H9 (cell line): ENCODE measurements at regions not wholly inside any gene's neighbourhood (a gene's known extent, or its start where the extent isn't known, plus 50 kb on each side); places are given as distances from the start of the nearest gene placed in this dataset.

Experiments used
- DNase-seq: peaks from one replicate; pipeline ENCODE4 v3.0.0-alpha.2; 2017
- H2AFZ ChIP-seq: one replicate; pipeline ENCODE4 v1.6.1; 2013; ENCODE audit warnings: mild to moderate bottlenecking, low read length, control low read depth, moderate library complexity
- H2AK5ac ChIP-seq: 2 replicates; pipeline ENCODE4 v1.6.1; 2013; ENCODE audit warnings: low read length, control low read depth, mixed read lengths; ENCODE audit not compliant: insufficient read length
- H2BK120ac ChIP-seq: one replicate; pipeline ENCODE4 v1.6.1; 2013; ENCODE audit warnings: low read depth, mild to moderate bottlenecking, low read length, control low read depth, inconsistent platforms; ENCODE audit not compliant: poor library complexity, severe bottlenecking
- H2BK12ac ChIP-seq: 2 replicates; pipeline ENCODE4 v1.6.1; 2013; ENCODE audit warnings: low read length, control low read depth, mixed read lengths, low read depth; ENCODE audit not compliant: insufficient read length
- H2BK15ac ChIP-seq: 2 replicates; pipeline ENCODE4 v1.6.1; 2013; ENCODE audit warnings: low read depth, low read length, control low read depth
- H2BK20ac ChIP-seq: one replicate; pipeline ENCODE4 v1.6.1; 2013; ENCODE audit warnings: low read depth, mild to moderate bottlenecking, low read length, control low read depth, inconsistent platforms; ENCODE audit not compliant: poor library complexity, severe bottlenecking
- H2BK5ac ChIP-seq: 2 replicates; pipeline ENCODE4 v1.6.1; 2013; ENCODE audit warnings: low read length, control low read depth, mixed read lengths; ENCODE audit not compliant: insufficient read length
- H3K14ac ChIP-seq: 2 replicates; pipeline ENCODE4 v1.6.1; 2013; ENCODE audit warnings: low read length, control low read depth; ENCODE audit not compliant: insufficient read depth
- H3K18ac ChIP-seq: 2 replicates; pipeline ENCODE4 v1.6.1; 2013; ENCODE audit warnings: low read depth, mild to moderate bottlenecking, mixed read lengths, low read length, control low read depth; ENCODE audit not compliant: insufficient read length
- H3K23ac ChIP-seq: 2 replicates; pipeline ENCODE4 v1.6.1; 2013; ENCODE audit warnings: low read length, control low read depth, mixed read lengths, low read depth; ENCODE audit not compliant: insufficient read length
- H3K23me2 ChIP-seq: 2 replicates; pipeline ENCODE4 v1.6.1; 2013; ENCODE audit warnings: low read depth, mild to moderate bottlenecking, mixed read lengths, low read length, control low read depth; ENCODE audit not compliant: insufficient read length, poor library complexity, severe bottlenecking
- H3K27ac ChIP-seq: 2 replicates; pipeline ENCODE4 v1.5.1; 2013; ENCODE audit warnings: low read length, control low read depth, mixed read lengths, low read depth; ENCODE audit not compliant: insufficient read length
- H3K27me3 ChIP-seq: 2 replicates; pipeline ENCODE4 v1.6.1; 2013; ENCODE audit warnings: low read length, control low read depth, inconsistent platforms; ENCODE audit not compliant: insufficient read depth
- H3K4ac ChIP-seq: 2 replicates; pipeline ENCODE4 v1.6.1; 2013; ENCODE audit warnings: low read depth, mild to moderate bottlenecking, control low read depth, inconsistent platforms, low read length, moderate library complexity
- H3K4me1 ChIP-seq: 2 replicates; pipeline ENCODE4 v1.6.1; 2013; ENCODE audit warnings: low read length, control low read depth, inconsistent platforms; ENCODE audit not compliant: insufficient read depth
- H3K4me2 ChIP-seq: 2 replicates; pipeline ENCODE4 v1.6.1; 2013; ENCODE audit warnings: low read length, control low read depth, mixed read lengths; ENCODE audit not compliant: insufficient read length, insufficient read depth
- H3K56ac ChIP-seq: 2 replicates; pipeline ENCODE4 v1.6.1; 2013; ENCODE audit warnings: low read depth, mild to moderate bottlenecking, mixed read lengths, low read length, control low read depth; ENCODE audit not compliant: insufficient read length
- H3K79me1 ChIP-seq: 2 replicates; pipeline ENCODE4 v1.6.1; 2013; ENCODE audit warnings: low read depth, mild to moderate bottlenecking, moderate library complexity, low read length, control low read depth, inconsistent platforms; ENCODE audit not compliant: insufficient read depth, poor library complexity, severe bottlenecking
- H3K79me2 ChIP-seq: 2 replicates; pipeline ENCODE4 v1.6.1; 2013; ENCODE audit warnings: low read length, control low read depth, inconsistent platforms; ENCODE audit not compliant: insufficient read depth
- H3K9ac ChIP-seq: 2 replicates; pipeline ENCODE4 v1.6.1; 2013; ENCODE audit warnings: low read length, control low read depth, mixed read lengths; ENCODE audit not compliant: insufficient read length; ENCODE audit errors: extremely low read depth
- H3K9me3 ChIP-seq: one replicate; pipeline ENCODE4 v1.6.1; 2013; ENCODE audit warnings: low read depth, low read length, inconsistent platforms; ENCODE audit not compliant: control insufficient read depth
- H3T11ph ChIP-seq: one replicate; pipeline ENCODE4 v1.6.1; 2013; ENCODE audit warnings: mild to moderate bottlenecking, low read length, control low read depth, inconsistent platforms
- H4K20me1 ChIP-seq: one replicate; pipeline ENCODE4 v1.6.1; 2013; ENCODE audit not compliant: control insufficient read depth, insufficient read length, insufficient read depth
- H4K5ac ChIP-seq: 2 replicates; pipeline ENCODE4 v1.6.1; 2013; ENCODE audit warnings: low read depth, mild to moderate bottlenecking, mixed read lengths, low read length, control low read depth; ENCODE audit not compliant: insufficient read length
- H4K8ac ChIP-seq: replicated peaks from 2 replicates; pipeline ENCODE4 v1.6.1; 2013; ENCODE audit warnings: low read length, control low read depth, mixed read lengths, low read depth; ENCODE audit not compliant: insufficient read length
- H4K91ac ChIP-seq: 2 replicates; pipeline ENCODE4 v1.6.1; 2013; ENCODE audit warnings: low read depth, mild to moderate bottlenecking, moderate library complexity, mixed read lengths, low read length, control low read depth; ENCODE audit not compliant: insufficient read length
- H3K27ac Mint-ChIP-seq, 3 experiments: 2 replicates in 2 of 3; 3 replicates in 1 of 3; pipeline ENCODE4 v1.8.0; 2020 to 2021; ENCODE audit warnings: mixed read lengths in 3 of 3, mild to moderate bottlenecking in 1 of 3, moderate library complexity in 1 of 3
- H3K27me3 Mint-ChIP-seq: 2 replicates; pipeline ENCODE4 v1.8.0; 2021; ENCODE audit warnings: low read depth, mild to moderate bottlenecking, moderate library complexity, mixed read lengths
- H3K36me3 Mint-ChIP-seq, 3 experiments: 2 replicates in 2 of 3; 3 replicates in 1 of 3; pipeline ENCODE4 v1.8.0; 2020 to 2021; ENCODE audit warnings: low read depth in 3 of 3, mixed read lengths in 3 of 3; ENCODE audit not compliant: insufficient read depth in 1 of 3
- H3K4me1 Mint-ChIP-seq, 2 experiments: 2 replicates each; pipeline ENCODE4 v1.8.0; 2020; ENCODE audit warnings: mixed read lengths in 2 of 2
- H3K4me3 Mint-ChIP-seq, 2 experiments: 2 replicates in 1 of 2; 3 replicates in 1 of 2; pipeline ENCODE4 v1.8.0; 2020 to 2021; ENCODE audit warnings: mild to moderate bottlenecking in 2 of 2, mixed read lengths in 2 of 2, moderate library complexity in 1 of 2
- H3K9me3 Mint-ChIP-seq, 2 experiments: 2 replicates in 1 of 2; 3 replicates in 1 of 2; pipeline ENCODE4 v1.8.0; 2020; ENCODE audit warnings: mild to moderate bottlenecking in 2 of 2, mixed read lengths in 2 of 2, moderate library complexity in 1 of 2
- CTCF ChIP-seq: fragments of 200-600 bp; sonication (generic); conservative IDR thresholded peaks from 3 replicates; pipeline ENCODE4 v1.8.0; 2021; ENCODE audit warnings: antibody characterized with exemption, mild to moderate bottlenecking
- WGBS: extraction: QIAGEN DNeasy Blood & Tissue Kit; methylation state at CpG from one replicate; pipeline ENCODE4 v1.1.7; 2013; ENCODE audit warnings: missing lambda C conversion rate, low lambda C conversion rate, mixed read lengths; ENCODE audit not compliant: insufficient read length; ENCODE audit errors: extremely low coverage; 5-methylcytosine and 5-hydroxymethylcytosine counted together

GRCh38 chr3:166473501-166473900 lies 636.3 kb upstream of the BCHE start:
- Mint-ChIP-seq H3K27me3 (no peaks in the 10 kb centered on the region), H3K27ac (no peak overlapping the region)

More at GRCh38 chr3:166473501-166473900, 636.3 kb upstream of the BCHE start:
- TF ChIP-seq CTCF: no peak
- Histone ChIP-seq H2BK12ac (no peak overlapping the region), H2BK15ac (no peak overlapping the region), H3K14ac (no peak overlapping the region), H3K4me2 (no peak overlapping the region), H2AK5ac (no peak overlapping the region), H4K91ac (no peak overlapping the region), H3K79me1 (no peaks in the 10 kb centered on the region), H4K8ac (no peak overlapping the region), H3K9ac (no peak overlapping the region), H2BK20ac (no peak overlapping the region), H3K23ac (no peak overlapping the region), H2AFZ (no peak overlapping the region), H3K9me3 (no peaks in the 10 kb centered on the region), H3K79me2 (no peaks in the 10 kb centered on the region), H4K5ac (no peak overlapping the region), H3K4ac (no peak overlapping the region), H3K23me2 (no peaks in the 10 kb centered on the region), H4K20me1 (no peaks in the 10 kb centered on the region), H3K56ac (no peak overlapping the region), H2BK5ac (no peak overlapping the region), H2BK120ac (no peak overlapping the region), H3K4me1 (no peaks in the 10 kb centered on the region), H3K27ac (no peak overlapping the region), H3K27me3 (no peaks in the 10 kb centered on the region), H3T11ph (no peak overlapping the region), H3K18ac (no peak overlapping the region)
- no peak for DNase-seq
- Mint-ChIP-seq H3K4me1 (peaks cover 0 to 2% of the 10 kb centered on the region in 2 experiments; a peak in 1 of 4 replicates), H3K9me3 (no peaks in the 10 kb centered on the region), H3K4me3 (no peak overlapping the region), H3K36me3 (no peaks in the 10 kb centered on the region)
- no CpG with 5 or more reads among the region's 2 CpGs for WGBS
